GM19351 (cell line): ENCODE measurements at regions not wholly inside any gene's neighbourhood (a gene's known extent, or its start where the extent isn't known, plus 50 kb on each side); places are given as distances from the start of the nearest gene placed in this dataset.

Experiments
- ATAC-seq: cut with Tn5 transposase; IDR thresholded peaks from one replicate; pipeline ENCODE4 v1.9.1; 2021; ENCODE audit warnings: mild to moderate bottlenecking, moderate library complexity; ENCODE audit not compliant: unreplicated experiment

GRCh38 chr5:143992496-143992895 is 178.0 kb downstream of the YIPF5 start:
- no peak for ATAC-seq

- no peak for ATAC-seq
These were observed 167.6 kb downstream of the YIPF5 start for GRCh38 chr5:144002876-144003275.

- no peak for ATAC-seq
These were observed 166.8 kb downstream of the YIPF5 start for GRCh38 chr5:144003636-144004035.

GRCh38 chr5:144004146-144004545 is 166.3 kb downstream of the YIPF5 start:
- no peak for ATAC-seq

- ATAC-seq = no peak
These were observed 165.7 kb downstream of the YIPF5 start for GRCh38 chr5:144004751-144005150.

- no peak for ATAC-seq
These were observed 161.3 kb downstream of the YIPF5 start for GRCh38 chr5:144009116-144009515.

- ATAC-seq = no peak
These were observed 159.1 kb downstream of the YIPF5 start for GRCh38 chr5:144011388-144011787.

GRCh38 chr5:144013816-144014215 is 156.6 kb downstream of the YIPF5 start:
- no peak for ATAC-seq

- ATAC-seq = no peak
These were observed 154.5 kb downstream of the YIPF5 start for GRCh38 chr5:144015961-144016360.

GRCh38 chr5:144017119-144017518 is 153.3 kb downstream of the YIPF5 start:
- no peak for ATAC-seq

GRCh38 chr5:144017631-144018030 is 152.8 kb downstream of the YIPF5 start:
- no peak for ATAC-seq

- no peak for ATAC-seq
These were observed 146.4 kb downstream of the YIPF5 start for GRCh38 chr5:144024090-144024489.

GRCh38 chr5:144024545-144024944 is 145.9 kb downstream of the YIPF5 start:
- ATAC-seq = no peak

GRCh38 chr5:144026286-144026685 is 144.2 kb downstream of the YIPF5 start:
- no peak for ATAC-seq

- ATAC-seq = no peak
These were observed 142.4 kb downstream of the YIPF5 start for GRCh38 chr5:144028058-144028457.

GRCh38 chr5:144028636-144029035 is 141.8 kb downstream of the YIPF5 start:
- no peak for ATAC-seq

GRCh38 chr5:144030904-144031303 is 139.6 kb downstream of the YIPF5 start:
- ATAC-seq = no peak

- no peak for ATAC-seq
These were observed 138.1 kb downstream of the YIPF5 start for GRCh38 chr5:144032375-144032774.

- no peak for ATAC-seq
These were observed 137.0 kb downstream of the YIPF5 start for GRCh38 chr5:144033486-144033885.

- ATAC-seq = no peak
These were observed 135.3 kb downstream of the YIPF5 start for GRCh38 chr5:144035046-144035740.

GRCh38 chr5:144036476-144036875 is 134.0 kb downstream of the YIPF5 start:
- ATAC-seq = no peak

- ATAC-seq = no peak
These were observed 129.7 kb downstream of the YIPF5 start for GRCh38 chr5:144040615-144041305.

GRCh38 chr5:144042156-144042555 is 128.3 kb downstream of the YIPF5 start:
- no peak for ATAC-seq
